HG03432 (cell line): ENCODE measurements at regions not wholly inside any gene's neighbourhood (a gene's known extent, or its start where the extent isn't known, plus 50 kb on each side); places are given as distances from the start of the nearest gene placed in this dataset.
"Not testable (repeated sequence)": the region's sequence is repeated elsewhere in the genome, so short reads cannot be mapped to it uniquely, and the experiment has no call there.

Experiments used
- ATAC-seq: cut with Tn5 transposase; IDR thresholded peaks from one replicate; pipeline ENCODE4 v1.9.1; 2021; ENCODE audit warnings: mild to moderate bottlenecking, moderate library complexity; ENCODE audit not compliant: unreplicated experiment

- ATAC-seq, result no peak
Measured at GRCh38 chr6:8181160-8181881, 79.0 kb upstream of the EEF1E1 start.

- no peak for ATAC-seq
Measured at GRCh38 chr6:8180327-8181159, 78.2 kb upstream of the EEF1E1 start.

GRCh38 chr6:8177721-8178120 lies 75.4 kb upstream of the EEF1E1 start:
- ATAC-seq, result no peak

DNA sequence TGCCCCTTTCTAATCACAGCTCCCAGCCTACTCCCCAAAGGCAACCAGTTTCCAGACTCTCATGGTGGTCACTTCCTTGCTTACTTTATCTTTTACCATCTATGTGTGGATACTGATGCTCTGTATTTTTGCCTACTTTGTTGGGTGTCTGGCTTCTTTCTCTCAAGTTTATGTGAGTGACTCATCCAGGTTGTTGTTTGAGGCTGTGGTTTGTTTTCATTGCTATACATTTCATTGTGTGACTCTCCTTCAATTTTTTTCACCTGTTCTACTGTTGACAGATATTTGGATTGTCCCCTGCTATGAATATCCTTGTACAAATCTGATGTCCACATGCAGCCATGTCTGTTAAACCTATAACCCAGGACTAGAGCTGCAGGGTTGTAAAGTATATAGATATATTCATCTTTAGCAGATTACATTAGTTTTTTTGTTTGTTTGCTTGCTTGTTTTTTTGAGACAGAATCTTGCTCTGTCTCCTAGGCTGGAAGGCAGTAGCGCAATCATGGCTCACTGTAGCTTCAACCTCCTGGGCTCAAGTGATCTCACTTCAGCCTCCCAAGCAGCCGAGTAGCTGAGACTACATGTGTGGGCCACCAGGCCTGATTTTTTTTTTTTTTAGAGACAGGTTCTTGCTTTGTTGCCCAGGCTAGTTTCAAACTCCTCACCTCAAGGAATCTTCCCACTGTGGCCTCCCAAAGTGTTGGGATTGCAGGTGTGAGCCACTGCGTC lies 72.9 kb upstream of the EEF1E1 start:
- ATAC-seq, result no peak

DNA sequence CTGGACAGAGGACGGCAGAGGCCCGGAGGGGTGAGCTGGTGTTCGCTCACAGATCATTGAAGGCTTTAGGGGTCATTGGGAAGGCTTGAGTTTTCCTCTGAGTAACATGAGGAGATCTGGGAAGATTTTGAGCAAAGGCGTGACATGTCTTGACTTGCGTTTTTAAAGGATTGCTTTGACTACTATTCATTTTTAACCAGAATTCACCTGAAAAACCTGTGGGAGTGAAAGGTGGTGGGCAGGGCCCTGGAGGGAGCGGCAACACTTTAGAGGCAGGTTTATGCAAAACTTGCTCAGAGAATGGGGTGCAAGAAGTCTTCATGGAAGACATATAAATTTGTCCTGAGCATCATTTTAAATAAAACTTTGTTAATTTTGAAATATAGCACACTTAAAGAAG lies 72.2 kb upstream of the EEF1E1 start:
- no peak for ATAC-seq

DNA sequence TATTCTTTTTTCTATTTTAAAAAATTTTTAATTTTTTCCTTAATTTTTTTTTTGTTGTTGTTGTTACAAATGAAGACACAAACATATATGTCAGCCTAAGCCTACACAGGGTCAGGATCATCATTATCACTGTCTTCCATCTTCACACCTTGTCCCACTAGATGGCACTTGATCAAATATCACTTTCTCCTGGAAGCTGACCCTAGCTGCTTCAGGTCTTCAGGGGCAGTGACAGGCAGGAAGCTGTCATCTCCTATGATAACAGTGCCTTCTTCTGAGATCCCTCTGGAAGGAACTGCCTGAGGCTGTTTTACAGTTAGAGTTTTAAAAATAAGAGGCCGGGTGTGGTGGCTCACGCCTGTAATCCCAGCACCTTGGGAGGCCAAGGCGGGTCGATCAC lies 70.2 kb upstream of the EEF1E1 start:
- ATAC-seq, result no peak

- ATAC-seq, result no peak
Measured at GRCh38 chr6:8170754-8171153, 68.4 kb upstream of the EEF1E1 start.

GRCh38 chr6:8170245-8170644 lies 67.9 kb upstream of the EEF1E1 start:
- no peak for ATAC-seq

DNA sequence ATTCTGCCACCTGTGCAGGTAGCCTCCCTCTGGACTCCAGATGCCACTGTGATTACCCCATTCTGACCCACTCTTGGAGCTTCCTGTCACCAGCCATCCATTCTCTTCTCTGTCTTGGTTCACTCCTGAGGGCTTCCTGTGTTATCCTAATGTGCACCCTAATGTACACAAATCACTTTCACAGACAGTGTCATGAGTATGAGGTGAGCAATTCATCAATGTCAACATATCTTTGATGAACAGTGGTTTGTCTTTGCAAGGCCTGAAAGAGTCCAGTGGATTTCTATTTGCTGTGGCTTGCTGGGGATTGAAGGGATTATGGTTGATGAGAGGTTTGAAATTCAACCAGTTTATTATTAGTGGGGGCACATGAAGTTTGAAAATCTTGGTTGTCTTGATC lies 63.8 kb upstream of the EEF1E1 start:
- no peak for ATAC-seq

DNA sequence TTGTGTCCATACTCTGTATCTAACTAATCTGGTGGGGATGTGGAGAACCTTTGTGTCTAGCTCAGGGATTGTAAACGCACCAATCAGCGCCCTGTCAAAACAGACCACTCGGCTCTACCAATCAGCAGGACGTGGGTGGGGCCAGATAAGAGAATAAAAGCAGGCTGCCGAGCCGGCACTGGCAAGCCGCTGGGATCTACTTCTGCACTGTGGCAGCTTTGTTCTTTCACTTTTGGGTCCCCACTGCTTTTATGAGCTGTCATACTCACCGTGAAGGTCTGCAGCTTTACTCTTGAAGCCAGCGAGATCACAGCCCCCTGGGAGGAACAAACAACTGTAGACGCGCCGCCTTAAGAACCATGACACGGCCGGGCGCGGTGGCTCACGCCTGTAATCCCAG lies 62.7 kb upstream of the EEF1E1 start:
- not testable (repeated sequence) for ATAC-seq

- ATAC-seq, result not testable (repeated sequence)
Measured at GRCh38 chr6:8164281-8164680, 61.9 kb upstream of the EEF1E1 start.

- no peak for ATAC-seq
Measured at GRCh38 chr6:8159966-8160365, 57.6 kb upstream of the EEF1E1 start.

GRCh38 chr6:8157839-8158238 lies 55.5 kb upstream of the EEF1E1 start:
- no peak for ATAC-seq

DNA sequence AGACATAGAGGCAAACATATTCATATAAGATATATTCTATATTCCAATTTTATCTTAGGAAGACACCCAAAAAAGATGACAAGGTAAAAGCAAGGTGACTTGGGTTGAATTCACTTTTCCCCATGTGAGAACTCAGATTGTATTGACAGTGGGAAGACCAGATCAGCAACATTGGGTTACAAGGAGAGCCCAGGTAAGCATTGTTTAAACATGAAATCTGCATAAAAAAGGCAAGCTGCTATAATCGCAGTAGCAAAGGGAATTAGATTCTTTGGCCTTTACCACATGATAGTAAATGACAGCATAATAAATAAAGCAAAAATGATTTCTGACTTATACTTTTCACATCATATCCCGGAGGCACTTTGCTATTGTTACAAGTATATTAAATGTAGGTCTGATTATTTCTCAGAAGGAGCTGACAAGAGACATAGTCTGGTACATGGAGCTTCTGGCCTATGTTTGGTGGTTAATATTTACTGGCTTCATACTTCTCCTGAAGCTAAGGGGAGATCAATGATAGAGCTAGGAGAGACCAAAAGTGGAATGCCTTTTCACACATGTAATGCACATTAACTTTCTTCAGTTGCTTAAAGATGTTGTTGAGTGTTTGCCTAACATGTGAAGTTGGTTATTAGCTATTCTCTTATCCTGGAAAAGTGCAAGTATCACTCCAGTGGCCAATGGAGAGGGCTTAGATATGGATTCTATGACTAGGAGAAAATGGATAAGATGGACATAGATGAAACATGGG lies 53.1 kb upstream of the EEF1E1 start:
- ATAC-seq, result no peak
